ENCODE measurements at regions not wholly inside any gene's neighbourhood (a gene's known extent, or its start where the extent isn't known, plus 50 kb on each side); places are given as distances from the start of the nearest gene placed in this dataset.

DNA sequence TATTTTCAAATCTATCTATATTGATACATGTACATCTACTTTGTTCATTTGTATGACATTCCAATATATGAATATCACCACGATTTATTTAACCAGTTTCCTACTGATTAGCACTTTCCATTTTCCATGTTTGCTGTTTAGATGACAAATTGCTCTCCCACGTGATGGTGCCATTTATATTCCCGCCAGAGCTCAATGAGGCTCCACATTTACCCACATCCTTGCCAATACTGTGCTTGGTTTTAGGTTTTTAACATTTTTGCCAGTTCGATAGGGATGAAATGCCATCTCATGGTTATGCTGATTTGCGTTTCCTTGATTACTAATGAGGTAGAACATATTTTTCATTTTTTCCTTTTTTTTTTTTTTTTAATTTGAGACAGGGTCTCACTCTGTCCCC lies 86.7 kb upstream of the TRIM2 start:
- H3K9me3 Mint-ChIP-seq, result no peaks in the 10 kb centered on the region

DNA sequence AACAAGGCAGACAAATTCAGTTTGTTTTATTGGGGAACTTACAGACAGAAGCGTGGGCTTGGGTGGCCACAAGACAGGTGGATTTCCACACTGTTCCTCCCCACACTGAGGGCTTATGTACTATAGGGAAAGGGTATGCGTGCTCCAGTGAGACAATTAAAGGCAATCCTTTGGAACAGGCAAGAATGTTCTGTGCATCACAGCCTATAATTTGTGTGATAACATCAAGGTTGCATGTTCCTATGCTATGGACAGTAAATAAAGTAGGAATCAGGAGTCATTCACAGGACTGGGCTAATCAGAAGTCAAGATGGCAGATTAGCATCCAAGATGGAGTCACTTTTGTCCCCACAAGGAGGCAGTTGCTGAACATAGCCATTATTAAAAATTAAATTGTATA lies 84.6 kb upstream of the TRIM2 start:
- Mint-ChIP-seq H3K9me3 (no peaks in the 10 kb centered on the region), H3K4me1 (ENCODE audit: low read depth) (no peaks in the 10 kb centered on the region), H3K27ac (no peak overlapping the region), H3K4me3 (no peak overlapping the region), H3K36me3 (ENCODE audit: low read depth) (no peaks in the 10 kb centered on the region), H3K27me3 (ENCODE audit: insufficient read depth) (peaks cover 6% of the 10 kb centered on the region; the same call in 1 of the 2 replicates)
- DNase-seq, result no peak
- TF ChIP-seq CTCF (IDR thresholded peaks at IDR 0.05), result no peak

More for the DNA sequence above, 86.7 kb upstream of the TRIM2 start:
- Mint-ChIP-seq H3K4me3 (no peak overlapping the region), H3K36me3 (ENCODE audit: low read depth) (no peaks in the 10 kb centered on the region), H3K27ac (no peak overlapping the region), H3K27me3 (ENCODE audit: insufficient read depth) (peaks cover 1% of the 10 kb centered on the region; the same call in 1 of the 2 replicates), H3K4me1 (ENCODE audit: low read depth) (no peaks in the 10 kb centered on the region)
- no peak for TF ChIP-seq CTCF (IDR thresholded peaks at IDR 0.05)
- no peak for DNase-seq

DNA sequence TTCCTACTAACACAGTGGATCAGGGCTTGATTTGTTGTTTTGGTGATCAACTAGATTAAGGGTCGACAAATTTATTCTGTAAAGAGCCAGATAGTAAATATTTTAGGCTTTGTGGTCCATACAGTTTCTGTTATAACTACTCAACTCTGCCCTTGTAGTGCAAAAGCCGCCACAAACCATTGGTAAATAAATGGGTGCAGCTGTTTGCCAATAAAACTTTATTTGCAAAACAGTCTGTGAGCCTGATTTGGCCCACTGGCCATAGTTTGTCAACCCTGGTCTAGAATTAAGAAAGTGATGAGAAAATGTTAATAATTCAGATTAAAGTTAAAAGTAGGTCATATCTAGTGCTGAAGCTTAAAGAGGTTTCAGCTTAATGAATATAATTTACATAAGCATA lies 84.0 kb upstream of the TRIM2 start:
- Mint-ChIP-seq H3K36me3 (ENCODE audit: low read depth) (no peaks in the 10 kb centered on the region), H3K4me3 (no peak overlapping the region), H3K9me3 (no peaks in the 10 kb centered on the region), H3K4me1 (ENCODE audit: low read depth) (no peaks in the 10 kb centered on the region), H3K27me3 (ENCODE audit: insufficient read depth) (peaks cover 6% of the 10 kb centered on the region; the same call in 1 of the 2 replicates), H3K27ac (no peak overlapping the region)
- no peak for TF ChIP-seq CTCF (IDR thresholded peaks at IDR 0.05)
- DNase-seq, result no peak

DNA sequence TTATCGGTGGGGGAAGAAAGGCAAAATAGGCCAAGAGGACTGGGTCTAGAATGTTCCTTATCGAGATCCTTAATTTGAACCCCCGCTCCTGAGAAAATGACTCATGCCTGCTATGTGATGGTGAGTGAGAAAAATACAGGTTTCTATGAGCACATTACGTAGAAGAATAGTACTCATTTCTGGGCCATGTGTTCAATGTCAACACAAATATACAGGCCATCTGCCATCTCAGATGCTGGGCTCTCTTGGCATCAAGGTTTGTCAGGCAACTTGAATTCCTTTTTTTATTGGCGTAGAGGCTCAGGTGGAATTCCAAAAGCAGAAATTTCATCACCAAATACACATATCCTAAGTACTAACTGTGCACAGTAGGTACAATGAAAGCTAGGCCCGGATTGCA lies 81.4 kb upstream of the TRIM2 start:
- Mint-ChIP-seq H3K36me3 (ENCODE audit: low read depth) (no peaks in the 10 kb centered on the region), H3K27me3 (ENCODE audit: insufficient read depth) (peaks cover 5% of the 10 kb centered on the region), H3K27ac (no peak overlapping the region)

GRCh38 chr4:153126137-153126536 lies 78.1 kb upstream of the TRIM2 start:
- no peak for TF ChIP-seq CTCF (IDR thresholded peaks at IDR 0.05)
- peaks cover 7% of the 10 kb centered on the region; the same call in 1 of the 2 replicates for H3K4me1 Mint-ChIP-seq (ENCODE audit: low read depth)
- peaks cover 5% of the 10 kb centered on the region for H3K27me3 Mint-ChIP-seq (ENCODE audit: insufficient read depth)
- H3K27ac Mint-ChIP-seq, result no peak overlapping the region
- no peaks in the 10 kb centered on the region for H3K36me3 Mint-ChIP-seq (ENCODE audit: low read depth)
- H3K9me3 Mint-ChIP-seq, result peaks cover 7% of the 10 kb centered on the region
- H3K4me3 Mint-ChIP-seq, result no peak overlapping the region
- no peak for DNase-seq

More for the DNA sequence above, 81.4 kb upstream of the TRIM2 start:
- DNase-seq, result no peak
- H3K9me3 Mint-ChIP-seq, result no peaks in the 10 kb centered on the region
- H3K4me3 Mint-ChIP-seq, result no peak overlapping the region
- H3K4me1 Mint-ChIP-seq (ENCODE audit: low read depth), result peaks cover 5% of the 10 kb centered on the region; the same call in 1 of the 2 replicates
- TF ChIP-seq CTCF (IDR thresholded peaks at IDR 0.05), result no peak
